H1 (cell line): ENCODE measurements at regions not wholly inside any gene's neighbourhood (a gene's known extent, or its start where the extent isn't known, plus 50 kb on each side); places are given as distances from the start of the nearest gene placed in this dataset.

Experiments used
- CTCF ChIA-PET: fragments of 300-600 bp; sonication (Branson Sonifier 250); formaldehyde crosslinking; loops from one replicate; lab custom pipeline; 2021; ENCODE audit not compliant: partially characterized antibody; lab: Charles Lee
- POLR2A ChIA-PET: fragments of 300-600 bp; sonication (Branson Sonifier 250); formaldehyde crosslinking; loops from one replicate; lab custom pipeline; 2021; ENCODE audit warnings: inconsistent platforms; ENCODE audit not compliant: partially characterized antibody; lab: Charles Lee
- DNase-seq, 2 experiments: peaks; one replicate each; pipeline versions ENCODE4 v3.0.0 to v3.0.0-alpha.2; 2010 to 2022; ENCODE audit warnings: low spot score in 2 of 2, low read depth in 1 of 2, mixed read lengths in 1 of 2
- FAIRE-seq: peaks from 2 replicates; lab custom pipeline; 2011; peaks lifted over from hg19 to GRCh38; lab: Jason Lieb, UNC
- H2AFZ ChIP-seq: 2 replicates; pipeline ENCODE4 v1.8.1; 2012; ENCODE audit warnings: low read length, inconsistent platforms
- H2AK5ac ChIP-seq: 2 replicates; pipeline ENCODE4 v1.6.1; 2013; ENCODE audit warnings: low read depth, low read length
- H2BK120ac ChIP-seq: replicated peaks from 2 replicates; pipeline ENCODE3; 2013; ENCODE audit warnings: low read depth, low read length, inconsistent platforms
- H2BK12ac ChIP-seq: 2 replicates; pipeline ENCODE4 v1.6.1; 2013; ENCODE audit warnings: low read depth, low read length
- H2BK15ac ChIP-seq: 2 replicates; pipeline ENCODE4 v1.6.1; 2013; ENCODE audit warnings: low read length
- H2BK20ac ChIP-seq: 2 replicates; pipeline ENCODE4 v1.6.1; 2013; ENCODE audit warnings: low read length
- H2BK5ac ChIP-seq: 2 replicates; pipeline ENCODE4 v1.6.1; 2013; ENCODE audit warnings: low read depth, low read length
- H3K14ac ChIP-seq: 2 replicates; pipeline ENCODE4 v1.6.1; 2013; ENCODE audit warnings: inconsistent platforms; ENCODE audit not compliant: insufficient read length
- H3K18ac ChIP-seq: 2 replicates; pipeline ENCODE4 v1.6.1; 2013; ENCODE audit warnings: low read length; ENCODE audit errors: extremely low read depth
- H3K23ac ChIP-seq: 2 replicates; pipeline ENCODE4 v1.6.1; 2013; ENCODE audit warnings: inconsistent platforms; ENCODE audit not compliant: insufficient read length
- H3K23me2 ChIP-seq: 2 replicates; pipeline ENCODE4 v1.6.1; 2013; ENCODE audit warnings: low read depth, low read length
- H3K27ac ChIP-seq: 2 replicates; pipeline ENCODE4 v1.6.1; 2011; ENCODE audit warnings: low read depth, low read length, inconsistent platforms
- H3K27me3 ChIP-seq, 4 experiments: replicated peaks in 1 of 4; 1 replicate in 1 of 4; 2 replicates in 3 of 4; pipeline versions ENCODE4 v1.6.1 to v1.8.1; 2011 to 2013; ENCODE audit warnings: low read length in 3 of 4, mild to moderate bottlenecking in 3 of 4, inconsistent platforms in 2 of 4, mixed read lengths in 2 of 4, moderate library complexity in 1 of 4; ENCODE audit not compliant: control insufficient read depth in 3 of 4, insufficient read depth in 3 of 4; ENCODE audit errors: extremely low read depth in 1 of 4
- H3K36me3 ChIP-seq, 4 experiments: 2 replicates each; pipeline versions ENCODE4 v1.6.1 to v1.8.1; 2011 to 2013; ENCODE audit warnings: mild to moderate bottlenecking in 4 of 4, low read length in 3 of 4, moderate library complexity in 2 of 4, control low read depth in 1 of 4, inconsistent platforms in 1 of 4; ENCODE audit not compliant: insufficient read depth in 4 of 4, control insufficient read depth in 2 of 4
- H3K4ac ChIP-seq: replicated peaks from 2 replicates; pipeline ENCODE3; 2013; ENCODE audit warnings: low read length, low read depth, mixed read lengths, inconsistent platforms; ENCODE audit not compliant: insufficient read length
- H3K4me1 ChIP-seq, 4 experiments: replicated peaks in 1 of 4; 1 replicate in 1 of 4; 2 replicates in 3 of 4; pipeline versions ENCODE4 v1.6.1 to v1.8.1; 2011 to 2013; ENCODE audit warnings: low read length in 3 of 4, inconsistent platforms in 2 of 4, mixed read lengths in 1 of 4; ENCODE audit not compliant: insufficient read depth in 4 of 4, control insufficient read depth in 3 of 4
- H3K4me2 ChIP-seq, 2 experiments: 2 replicates each; pipeline versions ENCODE4 v1.6.1 to v1.8.1; 2011 to 2013; ENCODE audit warnings: low read depth in 2 of 2, low read length in 2 of 2, control low read depth in 1 of 2, inconsistent platforms in 1 of 2, mild to moderate bottlenecking in 1 of 2; ENCODE audit not compliant: insufficient read depth in 1 of 2
- H3K4me3 ChIP-seq, 4 experiments: fragments of 200-600, 300-600 bp in 1 of 4; sonication (generic), shearing (Covaris generic), sonication (Bioruptor Twin) in 1 of 4; 2 replicates each; pipeline versions ENCODE4 v1.5.1 to v1.8.1; 2011 to 2016; ENCODE audit warnings: low read length in 4 of 4, low read depth in 3 of 4, control low read depth in 2 of 4, inconsistent platforms in 2 of 4, mild to moderate bottlenecking in 2 of 4, mixed read lengths in 1 of 4, moderate library complexity in 1 of 4; ENCODE audit not compliant: insufficient read depth in 2 of 4; ENCODE audit errors: extremely low read depth in 1 of 4
- H3K56ac ChIP-seq: replicated peaks from 2 replicates; pipeline ENCODE3; 2013; ENCODE audit warnings: low read depth, mild to moderate bottlenecking, mixed read lengths, low read length, inconsistent platforms; ENCODE audit not compliant: insufficient read length
- H3K79me1 ChIP-seq: 2 replicates; pipeline ENCODE4 v1.6.1; 2013; ENCODE audit warnings: low read depth, low read length, control low read depth
- H3K79me2 ChIP-seq, 2 experiments: 2 replicates each; pipeline versions ENCODE4 v1.6.1 to v1.8.1; 2012 to 2013; ENCODE audit warnings: low read length in 2 of 2, mild to moderate bottlenecking in 2 of 2, inconsistent platforms in 1 of 2; ENCODE audit not compliant: insufficient read depth in 2 of 2, control insufficient read depth in 1 of 2
- H3K9ac ChIP-seq, 4 experiments: replicated peaks in 1 of 4; 1 replicate in 1 of 4; 2 replicates in 3 of 4; pipeline versions ENCODE4 v1.6.1 to v1.8.1; 2011 to 2013; ENCODE audit warnings: low read depth in 3 of 4, low read length in 3 of 4, control low read depth in 2 of 4, mild to moderate bottlenecking in 2 of 4, moderate library complexity in 2 of 4, inconsistent platforms in 1 of 4; ENCODE audit errors: extremely low read depth in 1 of 4
- H3K9me3 ChIP-seq, 2 experiments: 2 replicates each; pipeline versions ENCODE4 v1.6.1 to v1.8.1; 2012 to 2013; ENCODE audit warnings: mild to moderate bottlenecking in 2 of 2, moderate library complexity in 2 of 2, control low read depth in 1 of 2, inconsistent platforms in 1 of 2, low read depth in 1 of 2, low read length in 1 of 2, mixed read lengths in 1 of 2; ENCODE audit not compliant: insufficient read depth in 2 of 2
- H4K20me1 ChIP-seq, 2 experiments: replicated peaks in 1 of 2; 2 replicates each; pipeline versions ENCODE3 to v1.8.1; 2011 to 2013; ENCODE audit warnings: inconsistent platforms in 2 of 2, low read length in 2 of 2, mild to moderate bottlenecking in 1 of 2; ENCODE audit not compliant: insufficient read depth in 2 of 2, control insufficient read depth in 1 of 2
- H4K5ac ChIP-seq: 2 replicates; pipeline ENCODE4 v1.6.1; 2013; ENCODE audit warnings: low read length, low read depth, mixed read lengths, inconsistent platforms; ENCODE audit not compliant: insufficient read length
- H4K8ac ChIP-seq: 2 replicates; pipeline ENCODE4 v1.8.0; 2013; ENCODE audit warnings: mild to moderate bottlenecking, moderate library complexity, low read length, inconsistent platforms; ENCODE audit not compliant: insufficient read depth; ENCODE audit errors: extremely low read depth
- H4K91ac ChIP-seq: replicated peaks from 2 replicates; pipeline ENCODE3; 2013; ENCODE audit warnings: low read length, mixed read lengths, inconsistent platforms; ENCODE audit not compliant: insufficient read length
- BACH1 ChIP-seq: IDR thresholded peaks from 2 replicates; pipeline ENCODE4 v1.6.1; 2012; ENCODE audit warnings: low read length, improper control_type of control experiment
- CBX5 ChIP-seq: fragments of 300-800, 300-1000 bp; sonication (generic); IDR thresholded peaks from 2 replicates; pipeline ENCODE4 v1.7.1; 2016; ENCODE audit warnings: antibody characterized with exemption, low read length, low read depth
- JUND ChIP-seq: IDR thresholded peaks from 2 replicates; pipeline ENCODE4 v1.6.1; 2011; ENCODE audit warnings: mild to moderate bottlenecking, improper control_type of control experiment, low read length
- POLR2A ChIP-seq, 2 experiments: IDR thresholded peaks; 1 replicate in 1 of 2; 2 replicates in 1 of 2; pipeline ENCODE4 v1.6.1; 2011; ENCODE audit warnings: low read depth in 2 of 2, low read length in 2 of 2, mild to moderate bottlenecking in 2 of 2; ENCODE audit errors: control extremely low read depth in 1 of 2
- RAD21 ChIP-seq, 2 experiments: IDR thresholded peaks in 1 of 2; conservative IDR thresholded peaks in 1 of 2; 2 replicates each; pipeline ENCODE4 v1.6.1; 2011; ENCODE audit warnings: low read depth in 2 of 2, low read length in 2 of 2, improper control_type of control experiment in 1 of 2, inconsistent platforms in 1 of 2, mild to moderate bottlenecking in 1 of 2, moderate library complexity in 1 of 2
- YY1 ChIP-seq: IDR thresholded peaks from 2 replicates; pipeline ENCODE4 v1.6.1; 2011; ENCODE audit warnings: low read depth, mild to moderate bottlenecking, low read length
- WGBS, 2 experiments: shearing (Covaris generic) in 1 of 2; methylation state at CpG; one replicate each; pipeline versions ENCODE4 v1.1.6 to v1.1.7; 2013 to 2015; ENCODE audit warnings: low lambda C conversion rate in 2 of 2, mixed read lengths in 2 of 2, inconsistent platforms in 1 of 2, low coverage in 1 of 2, missing lambda C conversion rate in 1 of 2; ENCODE audit not compliant: insufficient replicate concordance in 2 of 2, insufficient coverage in 1 of 2, insufficient read length in 1 of 2; ENCODE audit errors: extremely low coverage in 1 of 2, missing lambda C conversion rate in 1 of 2; 5-methylcytosine and 5-hydroxymethylcytosine counted together
- TF ChIP-seq, protein P1 (sequence below), 3 experiments: IDR thresholded peaks; 1 replicate in 2 of 3; 2 replicates in 1 of 3; pipeline versions ENCODE4 v1.5.1 to v1.6.1; 2011; ENCODE audit warnings: low read length in 3 of 3, mild to moderate bottlenecking in 3 of 3, inconsistent platforms in 2 of 3, low read depth in 1 of 3, moderate library complexity in 1 of 3; ENCODE audit not compliant: insufficient read depth in 1 of 3; ENCODE audit errors: control extremely low read depth in 1 of 3

DNA sequence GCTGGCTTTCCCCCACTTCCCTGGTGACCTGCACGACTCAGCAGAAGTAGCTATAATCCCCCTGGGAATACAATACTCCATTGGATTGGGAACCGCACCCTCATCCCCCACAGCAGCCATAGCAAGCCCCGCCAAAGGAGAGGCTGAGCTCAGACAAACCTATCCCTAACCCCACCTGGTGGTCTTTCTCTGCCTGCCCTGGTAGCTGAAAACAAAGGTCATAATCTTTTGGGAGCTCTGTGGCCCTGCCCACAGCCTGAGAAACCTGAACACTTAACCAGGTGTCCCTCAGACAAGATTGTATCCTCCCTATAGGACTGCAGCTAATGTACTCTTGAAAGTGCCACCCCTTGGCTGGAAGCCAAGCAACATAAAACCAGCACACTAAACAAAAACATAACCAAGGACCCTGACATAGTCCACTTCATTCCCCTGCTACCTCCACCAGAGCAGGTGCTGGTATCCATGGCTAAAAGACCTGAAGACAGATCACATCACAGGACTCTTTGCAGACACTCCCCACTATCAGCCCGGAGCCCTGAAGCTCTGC, 71.6 kb upstream of the RUNX1 start:
- no peaks in the 10 kb centered on the region for H3K9me3 ChIP-seq
- H2AFZ ChIP-seq = no peak overlapping the region
- H4K5ac ChIP-seq = no peak overlapping the region
- no peak overlapping the region for H3K4me2 ChIP-seq
- no peak for FAIRE-seq
- H4K8ac ChIP-seq = no peak overlapping the region
- H3K18ac ChIP-seq = no peak overlapping the region
- 92% methylated on average over 4 of the region's 4 CpGs; no CpG with 5 or more reads in 1 of the 2 experiments for WGBS, 2 experiments
- no peak overlapping the region for H2BK20ac ChIP-seq
- H4K91ac ChIP-seq = no peak overlapping the region
- no peak overlapping the region for H3K4ac ChIP-seq
- POLR2A ChIA-PET = no interaction called here
- TF ChIP-seq JUND (no peak), POLR2A (IDR thresholded peaks at IDR 0.05; ENCODE audit: control extremely low read depth in 1 of 2, low read depth in 2 of 2, low read length in 2 of 2) (no peak), BACH1 (peak; percentile 13; the same call in 1 of the 2 replicates), RAD21 (IDR thresholded peaks at IDR 0.05 in 1 of 2, conservative IDR thresholded peaks at IDR 0.05 in 1 of 2; ENCODE audit: low read depth in 2 of 2, low read length in 2 of 2) (peak in 1 of 2 experiments; percentile 44; a peak in 2 of 4 replicates), CBX5 (no peak), YY1 (no peak)
- TF ChIP-seq, protein P1, sequence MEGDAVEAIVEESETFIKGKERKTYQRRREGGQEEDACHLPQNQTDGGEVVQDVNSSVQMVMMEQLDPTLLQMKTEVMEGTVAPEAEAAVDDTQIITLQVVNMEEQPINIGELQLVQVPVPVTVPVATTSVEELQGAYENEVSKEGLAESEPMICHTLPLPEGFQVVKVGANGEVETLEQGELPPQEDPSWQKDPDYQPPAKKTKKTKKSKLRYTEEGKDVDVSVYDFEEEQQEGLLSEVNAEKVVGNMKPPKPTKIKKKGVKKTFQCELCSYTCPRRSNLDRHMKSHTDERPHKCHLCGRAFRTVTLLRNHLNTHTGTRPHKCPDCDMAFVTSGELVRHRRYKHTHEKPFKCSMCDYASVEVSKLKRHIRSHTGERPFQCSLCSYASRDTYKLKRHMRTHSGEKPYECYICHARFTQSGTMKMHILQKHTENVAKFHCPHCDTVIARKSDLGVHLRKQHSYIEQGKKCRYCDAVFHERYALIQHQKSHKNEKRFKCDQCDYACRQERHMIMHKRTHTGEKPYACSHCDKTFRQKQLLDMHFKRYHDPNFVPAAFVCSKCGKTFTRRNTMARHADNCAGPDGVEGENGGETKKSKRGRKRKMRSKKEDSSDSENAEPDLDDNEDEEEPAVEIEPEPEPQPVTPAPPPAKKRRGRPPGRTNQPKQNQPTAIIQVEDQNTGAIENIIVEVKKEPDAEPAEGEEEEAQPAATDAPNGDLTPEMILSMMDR (IDR thresholded peaks at IDR 0.05; ENCODE audit: control extremely low read depth in 1 of 3, insufficient read depth in 1 of 3, low read depth in 1 of 3, low read length in 3 of 3) = peak in 2 of 3 experiments; percentile 11; a peak in 1 of 4 replicates
- CTCF ChIA-PET = interaction anchor here (0.6 to 2.5 kb wide), 7 partner anchors 10 to 231 kb away, joined by 3 to 7 read pairs (median 4); no protein-coding TSS in a partner anchor
- H2BK5ac ChIP-seq = no peak overlapping the region
- no peaks in the 10 kb centered on the region for H3K27me3 ChIP-seq
- no peak overlapping the region for H2BK120ac ChIP-seq
- no peak overlapping the region for H2AK5ac ChIP-seq
- no peak overlapping the region for H3K14ac ChIP-seq
- H3K23me2 ChIP-seq = no peaks in the 10 kb centered on the region
- no peaks in the 10 kb centered on the region for H3K79me1 ChIP-seq
- H2BK15ac ChIP-seq = no peak overlapping the region
- H3K9ac ChIP-seq = no peak overlapping the region
- no peak for DNase-seq
- H3K27ac ChIP-seq = no peak overlapping the region
- no peaks in the 10 kb centered on the region for H4K20me1 ChIP-seq
- H2BK12ac ChIP-seq = no peak overlapping the region
- H3K23ac ChIP-seq = no peak overlapping the region
- H3K36me3 ChIP-seq = no peaks in the 10 kb centered on the region
- no peaks in the 10 kb centered on the region for H3K4me1 ChIP-seq
- no peaks in the 10 kb centered on the region for H3K79me2 ChIP-seq
- H3K4me3 ChIP-seq = no peak overlapping the region
- H3K56ac ChIP-seq = no peak overlapping the region
